GM18858 (cell line): ENCODE measurements at regions not wholly inside any gene's neighbourhood (a gene's known extent, or its start where the extent isn't known, plus 50 kb on each side); places are given as distances from the start of the nearest gene placed in this dataset.

ENCODE experiments used
- ATAC-seq: cut with Tn5 transposase; IDR thresholded peaks from one replicate; pipeline ENCODE4 v1.9.1; 2021; ENCODE audit not compliant: unreplicated experiment

GRCh38 chr2:204313256-204313655, 232.0 kb upstream of the PARD3B start:
- no peak for ATAC-seq

GRCh38 chr2:204315236-204315662, 230.0 kb upstream of the PARD3B start:
- no peak for ATAC-seq

- ATAC-seq, result no peak
Observed at GRCh38 chr2:204317640-204318039, 227.6 kb upstream of the PARD3B start.

- ATAC-seq, result no peak
Observed at GRCh38 chr2:204321027-204321800, 224.1 kb upstream of the PARD3B start.

- no peak for ATAC-seq
Observed at GRCh38 chr2:204321910-204322751, 223.1 kb upstream of the PARD3B start.

- ATAC-seq, result peak; percentile 86
Observed at GRCh38 chr2:204325468-204325867, 219.8 kb upstream of the PARD3B start.

- ATAC-seq, result no peak
Observed at GRCh38 chr2:204328373-204328772, 216.9 kb upstream of the PARD3B start.

GRCh38 chr2:204329016-204329415, 216.3 kb upstream of the PARD3B start:
- ATAC-seq, result no peak

GRCh38 chr2:204329532-204329931, 215.7 kb upstream of the PARD3B start:
- ATAC-seq, result no peak

- no peak for ATAC-seq
Observed at GRCh38 chr2:204331180-204331579, 214.1 kb upstream of the PARD3B start.

- no peak for ATAC-seq
Observed at GRCh38 chr2:204331988-204332387, 213.3 kb upstream of the PARD3B start.

GRCh38 chr2:204332706-204333105, 212.6 kb upstream of the PARD3B start:
- no peak for ATAC-seq

- ATAC-seq, result no peak
Observed at GRCh38 chr2:204333861-204334260, 211.4 kb upstream of the PARD3B start.

- ATAC-seq, result no peak
Observed at GRCh38 chr2:204335451-204336058, 209.7 kb upstream of the PARD3B start.

GRCh38 chr2:204336153-204336744, 209.0 kb upstream of the PARD3B start:
- no peak for ATAC-seq

- no peak for ATAC-seq
Observed at GRCh38 chr2:204337638-204338037, 207.6 kb upstream of the PARD3B start.

GRCh38 chr2:204339212-204339715, 206.0 kb upstream of the PARD3B start:
- no peak for ATAC-seq

GRCh38 chr2:204340511-204340910, 204.8 kb upstream of the PARD3B start:
- ATAC-seq, result no peak

GRCh38 chr2:204341887-204342276, 203.4 kb upstream of the PARD3B start:
- ATAC-seq, result no peak

GRCh38 chr2:204343685-204344084, 201.6 kb upstream of the PARD3B start:
- no peak for ATAC-seq

- ATAC-seq, result no peak
Observed at GRCh38 chr2:204344119-204344518, 201.2 kb upstream of the PARD3B start.
